IPS DF 4.7 (cell line): ENCODE measurements at regions not wholly inside any gene's neighbourhood (a gene's known extent, or its start where the extent isn't known, plus 50 kb on each side); places are given as distances from the start of the nearest gene placed in this dataset.

ENCODE experiments used
- DNase-seq: peaks from one replicate; pipeline ENCODE4 v3.0.0-alpha.2; 2013; ENCODE audit warnings: low spot score; ENCODE audit errors: extremely low read depth

- no peak for DNase-seq
Measured at GRCh38 chr1:30381671-30382365, 341.6 kb downstream of the MATN1 start.

GRCh38 chr1:30381266-30381665, 342.1 kb downstream of the MATN1 start:
- no peak for DNase-seq

DNA sequence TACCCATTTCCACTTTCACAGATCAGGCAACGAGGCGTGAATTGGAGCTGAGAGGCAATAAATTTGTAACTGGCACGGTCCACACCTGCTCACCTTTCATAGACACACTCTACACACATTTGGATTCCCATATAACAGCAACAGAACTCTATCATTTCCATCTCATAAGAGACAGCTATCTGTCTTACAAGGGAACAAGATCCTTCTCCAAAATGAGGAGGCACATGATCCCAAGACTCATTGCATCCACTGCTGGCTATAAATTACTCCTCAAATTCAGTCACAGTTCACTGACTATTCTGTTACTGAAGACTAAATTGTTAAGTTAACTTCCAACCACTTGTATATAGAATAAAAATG, 342.8 kb downstream of the MATN1 start:
- no peak for DNase-seq

DNA sequence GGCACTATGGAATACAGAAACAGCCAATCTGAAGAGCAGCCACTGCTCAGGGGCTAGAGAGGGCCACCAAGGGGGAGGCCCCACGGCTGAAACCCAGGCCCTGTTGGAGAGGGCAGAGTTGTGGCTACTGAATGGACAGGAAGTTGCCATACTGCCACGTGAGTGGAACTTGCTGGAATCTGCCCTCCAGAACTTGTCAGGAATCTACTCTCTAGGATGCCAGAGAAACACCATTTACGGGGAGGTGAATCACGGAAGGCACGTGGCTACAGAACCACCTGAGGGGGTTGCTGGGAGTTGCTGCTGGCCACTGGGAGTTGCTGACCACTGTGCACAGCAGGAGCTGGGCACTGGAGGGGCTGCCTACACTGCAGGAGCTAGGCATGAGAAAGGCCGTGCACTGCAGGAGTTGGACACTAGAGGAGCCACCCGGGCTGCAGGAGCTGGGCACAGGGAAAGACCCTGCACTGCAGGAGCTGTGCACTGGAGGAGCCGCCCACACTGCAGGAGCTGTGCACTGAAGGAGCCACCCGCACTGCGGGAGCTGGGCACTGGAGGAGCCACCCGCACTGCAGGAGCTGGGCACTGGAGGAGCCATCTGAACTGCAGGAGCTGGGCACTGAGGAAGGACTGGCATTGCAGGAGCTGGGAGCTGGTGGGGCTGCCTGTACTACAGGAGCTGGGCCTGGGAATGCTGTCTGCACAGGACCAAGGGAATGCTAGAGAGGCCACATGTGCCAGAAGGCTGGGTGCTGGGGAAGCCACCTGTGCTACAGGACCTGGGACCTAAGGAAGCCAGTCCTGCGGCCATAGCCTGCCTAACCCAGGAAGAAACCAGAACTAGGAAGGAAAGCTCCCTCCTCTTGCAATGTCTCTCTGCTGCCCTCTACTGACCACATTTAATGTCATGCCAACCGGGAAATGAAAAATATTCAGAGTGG, 343.4 kb downstream of the MATN1 start:
- peak; percentile 56 for DNase-seq

DNA sequence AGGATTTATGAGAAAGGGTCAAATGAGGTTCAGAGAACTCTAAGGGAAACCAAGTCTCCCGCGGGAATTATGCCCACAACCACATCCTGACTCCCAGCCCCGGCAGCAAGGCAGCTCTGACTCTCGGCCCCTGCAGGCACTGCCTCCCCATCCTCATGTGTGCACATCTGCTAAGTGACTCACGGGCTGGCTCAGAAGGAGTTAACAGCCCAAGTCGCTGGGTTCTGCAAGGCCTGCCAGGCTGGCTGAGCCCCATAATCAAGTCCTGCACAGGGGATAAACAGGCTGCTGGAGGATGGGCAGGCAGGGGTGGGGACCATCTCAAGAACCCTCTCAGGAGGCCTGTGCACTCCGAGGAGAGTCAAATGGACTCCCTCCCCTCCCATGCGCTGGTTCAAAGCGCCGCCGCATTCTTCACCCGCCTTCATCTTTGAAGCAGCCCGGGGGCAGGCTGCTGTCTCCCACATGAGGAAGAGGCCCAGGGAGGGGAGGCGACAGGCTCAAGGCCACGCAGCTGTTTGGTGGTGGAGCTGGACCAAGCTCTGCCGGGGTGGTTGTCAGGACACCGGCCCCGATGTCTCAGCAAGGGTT, 344.3 kb downstream of the MATN1 start:
- no peak for DNase-seq

- DNase-seq: no peak
Measured at GRCh38 chr1:30378003-30378596, 345.3 kb downstream of the MATN1 start.

GRCh38 chr1:30377230-30378002, 346.0 kb downstream of the MATN1 start:
- DNase-seq: no peak

- no peak for DNase-seq
Measured at GRCh38 chr1:30376054-30376697, 347.2 kb downstream of the MATN1 start.

- no peak for DNase-seq
Measured at GRCh38 chr1:30375156-30375555, 348.2 kb downstream of the MATN1 start.

DNA sequence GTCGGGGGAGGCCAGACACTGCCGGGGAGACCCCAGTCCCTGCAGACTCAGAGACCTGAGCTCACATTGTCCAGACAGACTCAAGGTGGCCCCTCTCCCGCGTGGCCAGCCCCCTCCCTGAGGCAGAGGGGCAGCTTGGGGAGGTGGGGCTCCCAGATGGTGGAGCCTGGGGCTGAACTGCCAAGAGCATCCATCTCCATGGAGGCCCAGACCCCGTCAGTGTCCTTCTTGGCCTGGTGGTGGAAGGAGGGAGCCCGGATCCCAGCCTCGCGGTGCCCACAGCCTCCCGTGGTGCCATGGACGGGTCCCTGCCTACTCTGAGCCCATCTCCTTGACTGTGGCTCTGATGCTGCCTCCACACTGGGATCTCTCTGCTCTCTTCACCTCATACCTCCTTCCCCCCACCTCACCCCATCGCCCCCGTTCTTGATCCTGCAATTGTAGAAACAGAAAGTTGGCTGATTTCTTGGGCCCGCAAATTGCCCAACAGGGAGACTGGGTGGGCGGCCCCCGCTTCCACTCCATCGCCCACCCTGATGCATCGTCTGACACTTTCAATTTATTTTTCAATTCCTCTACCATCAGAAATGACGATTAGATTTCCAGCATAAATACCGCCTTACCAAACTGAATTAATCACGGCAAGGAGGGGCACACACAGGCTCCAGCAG, 348.9 kb downstream of the MATN1 start:
- DNase-seq: no peak

DNA sequence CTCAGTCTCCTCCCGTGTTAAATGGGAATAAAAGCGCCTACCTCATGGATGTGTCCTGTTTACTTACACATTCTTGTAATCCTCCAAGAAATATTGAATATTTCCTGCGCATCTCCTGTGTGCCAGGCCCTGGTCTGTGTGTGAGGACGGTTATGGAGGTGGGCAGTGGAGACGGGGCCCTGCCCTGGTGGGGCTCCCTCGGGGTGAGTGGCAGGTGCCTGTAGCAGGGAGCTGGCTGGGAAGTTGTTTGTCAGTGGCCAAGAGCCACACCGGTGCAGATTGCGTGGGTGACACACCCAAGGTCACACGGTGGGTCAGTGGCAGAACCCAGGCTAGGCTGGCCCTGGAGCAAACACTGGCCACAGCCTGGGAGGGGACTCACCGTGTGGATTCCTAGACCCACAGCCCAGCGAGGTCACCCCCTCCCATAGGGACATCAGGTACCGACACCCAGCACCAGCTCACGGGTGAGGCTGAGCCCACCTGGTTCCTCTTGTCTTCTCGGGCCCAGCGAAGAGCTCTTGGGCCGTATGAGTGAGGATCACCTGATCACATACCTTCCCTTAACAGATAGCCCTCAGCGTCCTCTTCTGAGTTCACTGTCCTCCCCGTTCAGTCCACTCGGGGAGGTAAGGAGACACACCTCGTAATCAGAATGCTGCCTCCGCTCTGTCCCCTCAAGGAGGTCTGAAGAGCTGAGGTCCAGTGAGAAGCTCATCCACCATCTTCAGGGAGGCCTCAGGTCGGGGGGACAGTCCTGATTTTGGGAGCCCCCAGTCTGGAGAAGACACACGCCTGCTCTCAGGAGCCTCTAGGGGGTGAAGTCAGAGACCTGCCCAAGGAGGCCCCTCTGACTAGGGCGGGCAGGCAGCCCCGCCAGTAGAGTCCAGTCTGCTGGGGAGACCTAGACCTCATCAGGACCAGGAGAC, 349.6 kb downstream of the MATN1 start:
- no peak for DNase-seq

GRCh38 chr1:30372792-30373433, 350.5 kb downstream of the MATN1 start:
- DNase-seq: no peak

DNA sequence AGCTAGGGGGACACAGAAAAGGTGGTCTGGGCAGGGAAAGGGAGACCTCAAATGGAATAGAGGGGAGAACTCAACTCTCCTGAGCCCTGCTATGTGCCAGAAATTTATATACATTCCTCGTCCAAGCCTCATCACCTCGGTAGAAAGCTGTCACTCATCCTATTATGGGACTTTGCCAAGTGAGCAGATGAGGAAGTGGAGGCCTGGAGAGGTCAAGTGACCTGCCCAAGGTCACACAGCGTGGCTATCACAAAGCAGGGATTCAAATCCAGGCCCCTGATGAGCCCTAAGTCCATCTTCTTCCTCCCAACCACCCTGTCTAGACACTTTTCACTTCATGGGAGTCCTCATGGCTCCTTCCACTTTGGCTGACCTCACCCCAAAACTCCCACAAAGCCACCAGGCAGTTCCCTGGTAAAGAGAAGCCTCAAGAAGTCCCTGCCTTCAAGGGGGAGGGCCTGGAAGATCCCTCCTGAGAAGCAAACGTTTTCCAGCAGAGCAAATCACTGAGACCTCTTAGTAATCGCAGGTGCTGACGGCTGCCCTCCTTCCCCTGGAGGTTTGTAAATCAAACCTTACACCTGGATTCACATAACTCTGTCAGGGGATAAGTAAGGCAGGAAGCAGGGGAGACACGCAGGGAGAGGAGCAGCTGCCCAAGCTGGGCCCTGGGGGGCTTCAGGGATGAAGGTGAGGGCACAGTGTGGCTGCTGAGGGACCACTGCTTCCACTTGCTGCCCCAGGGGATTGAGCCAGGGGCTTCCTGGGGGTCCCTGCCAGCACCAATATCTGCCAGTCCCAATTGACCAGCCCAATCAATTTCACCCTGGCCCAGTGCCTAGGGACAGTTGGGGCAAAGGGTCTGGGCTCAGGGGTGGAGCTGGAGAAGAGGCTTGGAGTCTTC, 351.2 kb downstream of the MATN1 start:
- DNase-seq: no peak

- no peak for DNase-seq
Measured at GRCh38 chr1:30371179-30371788, 352.1 kb downstream of the MATN1 start.

GRCh38 chr1:30368651-30369240, 354.6 kb downstream of the MATN1 start:
- no peak for DNase-seq

GRCh38 chr1:30366911-30367310, 356.5 kb downstream of the MATN1 start:
- no peak for DNase-seq

- no peak for DNase-seq
Measured at GRCh38 chr1:30366199-30366598, 357.2 kb downstream of the MATN1 start.
